WTC11 (cell line): ENCODE measurements at regions not wholly inside any gene's neighbourhood (a gene's known extent, or its start where the extent isn't known, plus 50 kb on each side); places are given as distances from the start of the nearest gene placed in this dataset.

Experiments
- CREB1 ChIP-seq: sonication (generic); formaldehyde crosslinking; IDR thresholded peaks from 2 replicates; pipeline ENCODE4 v1.8.0; 2023; ENCODE audit warnings: mild to moderate bottlenecking, missing genetic modification reagents
- CTCF ChIP-seq: fragments of 200-600 bp; IDR thresholded peaks from 2 replicates; pipeline ENCODE4 v1.8.0; 2022; ENCODE audit warnings: antibody characterized with exemption
- ELF4 ChIP-seq: sonication (generic); formaldehyde crosslinking; IDR thresholded peaks from 2 replicates; pipeline ENCODE4 v1.8.1; 2022; ENCODE audit warnings: low read depth, mild to moderate bottlenecking, moderate library complexity, missing genetic modification reagents
- IRF2 ChIP-seq: sonication (generic); formaldehyde crosslinking; IDR thresholded peaks from 2 replicates; pipeline ENCODE4 v1.8.0; 2022; ENCODE audit warnings: low read depth, missing genetic modification reagents, borderline replicate concordance
- KAT7 ChIP-seq: sonication (generic); formaldehyde crosslinking; IDR thresholded peaks from 2 replicates; pipeline ENCODE4 v1.8.1; 2023; ENCODE audit warnings: missing genetic modification reagents, mild to moderate bottlenecking, borderline replicate concordance
- SMAD3 ChIP-seq: sonication (generic); formaldehyde crosslinking; IDR thresholded peaks from 2 replicates; pipeline ENCODE4 v1.8.0; 2022; ENCODE audit warnings: missing genetic modification reagents, mild to moderate bottlenecking, borderline replicate concordance
- TCF7 ChIP-seq: sonication (generic); formaldehyde crosslinking; IDR thresholded peaks from 2 replicates; pipeline ENCODE4 v1.8.0; 2022; ENCODE audit warnings: mild to moderate bottlenecking, low read depth, missing genetic modification reagents, moderate library complexity
- ZNF121 ChIP-seq: sonication (generic); formaldehyde crosslinking; IDR thresholded peaks from 2 replicates; pipeline ENCODE4 v1.8.0; 2023; ENCODE audit warnings: missing genetic modification reagents
- ZNF232 ChIP-seq: sonication (generic); formaldehyde crosslinking; IDR thresholded peaks from 2 replicates; pipeline ENCODE4 v1.8.0; 2022; ENCODE audit warnings: mild to moderate bottlenecking, missing genetic modification reagents
- TF ChIP-seq, protein P1 (sequence below): sonication (generic); formaldehyde crosslinking; IDR thresholded peaks from 2 replicates; pipeline ENCODE4 v1.8.1; 2022; ENCODE audit warnings: low read depth, missing genetic modification reagents, borderline replicate concordance

- no peak for TF ChIP-seq CTCF
- no peak for TF ChIP-seq ZNF232
- TF ChIP-seq TCF7 (CRISPR knock-in tag), result no peak
- TF ChIP-seq ELF4 (CRISPR knock-in tag), result no peak
- TF ChIP-seq SMAD3 (CRISPR knock-in tag), result no peak
- no peak for TF ChIP-seq CREB1 (CRISPR knock-in tag)
- TF ChIP-seq IRF2 (CRISPR knock-in tag), result no peak
- TF ChIP-seq ZNF121 (CRISPR knock-in tag), result no peak
- TF ChIP-seq KAT7, result no peak
- TF ChIP-seq, protein P1, sequence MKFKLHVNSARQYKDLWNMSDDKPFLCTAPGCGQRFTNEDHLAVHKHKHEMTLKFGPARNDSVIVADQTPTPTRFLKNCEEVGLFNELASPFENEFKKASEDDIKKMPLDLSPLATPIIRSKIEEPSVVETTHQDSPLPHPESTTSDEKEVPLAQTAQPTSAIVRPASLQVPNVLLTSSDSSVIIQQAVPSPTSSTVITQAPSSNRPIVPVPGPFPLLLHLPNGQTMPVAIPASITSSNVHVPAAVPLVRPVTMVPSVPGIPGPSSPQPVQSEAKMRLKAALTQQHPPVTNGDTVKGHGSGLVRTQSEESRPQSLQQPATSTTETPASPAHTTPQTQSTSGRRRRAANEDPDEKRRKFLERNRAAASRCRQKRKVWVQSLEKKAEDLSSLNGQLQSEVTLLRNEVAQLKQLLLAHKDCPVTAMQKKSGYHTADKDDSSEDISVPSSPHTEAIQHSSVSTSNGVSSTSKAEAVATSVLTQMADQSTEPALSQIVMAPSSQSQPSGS (CRISPR knock-in tag), result no peak
These were observed 143.7 kb downstream of the GPCPD1 start for GRCh38 chr20:5467086-5467485.
